Chondrocyte (in vitro differentiated cells): ENCODE measurements at regions not wholly inside any gene's neighbourhood (a gene's known extent, or its start where the extent isn't known, plus 50 kb on each side); places are given as distances from the start of the nearest gene placed in this dataset.

Experiments
- DNase-seq: peaks from one replicate; pipeline ENCODE4 v3.0.0; 2021; ENCODE audit warnings: mixed read lengths, low spot score
- H3K27ac Mint-ChIP-seq: one replicate; pipeline ENCODE4 v1.8.0; 2021; ENCODE audit warnings: mild to moderate bottlenecking, moderate library complexity, mixed read lengths; ENCODE audit not compliant: unreplicated experiment
- H3K27me3 Mint-ChIP-seq: 2 replicates; pipeline ENCODE4 v1.8.0; 2021; ENCODE audit warnings: low read depth, mixed read lengths
- H3K36me3 Mint-ChIP-seq: 2 replicates; pipeline ENCODE4 v1.8.0; 2021; ENCODE audit warnings: low read depth, mixed read lengths
- H3K4me1 Mint-ChIP-seq: 2 replicates; pipeline ENCODE4 v1.8.0; 2021; ENCODE audit warnings: low read depth, mild to moderate bottlenecking, mixed read lengths
- H3K4me3 Mint-ChIP-seq: one replicate; pipeline ENCODE4 v1.8.0; 2021; ENCODE audit warnings: mild to moderate bottlenecking, moderate library complexity, mixed read lengths; ENCODE audit not compliant: unreplicated experiment
- H3K9me3 Mint-ChIP-seq: 2 replicates; pipeline ENCODE4 v1.8.0; 2021; ENCODE audit warnings: low read depth, mixed read lengths
- CTCF ChIP-seq: fragments of 200-600 bp; sonication (generic); IDR thresholded peaks from 2 replicates; pipeline ENCODE4 v1.5.0; 2021; ENCODE audit warnings: antibody characterized with exemption, mild to moderate bottlenecking, moderate library complexity

- Mint-ChIP-seq H3K4me1 (no peaks in the 10 kb centered on the region), H3K4me3 (no peak overlapping the region), H3K9me3 (peaks cover 11% of the 10 kb centered on the region), H3K36me3 (peaks cover 3% of the 10 kb centered on the region), H3K27me3 (no peaks in the 10 kb centered on the region), H3K27ac (no peak overlapping the region)
- no peak for DNase-seq
- TF ChIP-seq CTCF: no peak
Measured at GRCh38 chr13:89490661-89491060, 1819.5 kb downstream of the SLITRK5 start.

DNA sequence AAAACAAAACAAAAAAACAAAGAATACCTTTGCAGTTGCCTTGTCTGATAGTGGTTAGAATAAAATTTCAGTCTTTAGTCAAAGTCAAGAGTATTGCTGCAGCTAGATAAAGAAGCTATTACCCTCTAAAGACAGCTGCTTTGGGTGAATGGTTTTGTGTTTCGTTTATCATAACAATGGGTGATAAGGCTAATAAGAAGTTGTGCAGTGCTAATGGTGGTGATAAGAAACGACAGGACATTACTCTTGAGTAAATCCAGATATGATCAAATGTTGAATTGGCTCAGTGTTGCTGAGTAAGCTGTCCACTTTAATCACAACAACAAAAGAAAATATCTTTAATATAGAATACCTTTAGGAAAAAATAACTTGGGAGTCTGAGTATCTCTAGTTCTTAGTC lies 1825.3 kb downstream of the SLITRK5 start:
- no peak overlapping the region for H3K4me3 Mint-ChIP-seq
- H3K4me1 Mint-ChIP-seq: no peaks in the 10 kb centered on the region
- H3K27me3 Mint-ChIP-seq: no peaks in the 10 kb centered on the region
- no peak overlapping the region for H3K27ac Mint-ChIP-seq
- TF ChIP-seq CTCF: no peak
- H3K36me3 Mint-ChIP-seq: peaks cover 4% of the 10 kb centered on the region
- DNase-seq: no peak
- H3K9me3 Mint-ChIP-seq: peaks cover 9% of the 10 kb centered on the region

- no peak for TF ChIP-seq CTCF
- Mint-ChIP-seq H3K36me3 (peaks cover 4% of the 10 kb centered on the region), H3K4me3 (no peak overlapping the region), H3K27ac (no peak overlapping the region), H3K9me3 (peaks cover 5% of the 10 kb centered on the region), H3K4me1 (no peaks in the 10 kb centered on the region), H3K27me3 (no peaks in the 10 kb centered on the region)
- DNase-seq: no peak
Measured at GRCh38 chr13:89497658-89498057, 1826.5 kb downstream of the SLITRK5 start.

- DNase-seq: no peak
- H3K4me1 Mint-ChIP-seq: no peaks in the 10 kb centered on the region
- no peaks in the 10 kb centered on the region for H3K9me3 Mint-ChIP-seq
- H3K4me3 Mint-ChIP-seq: no peak overlapping the region
- no peaks in the 10 kb centered on the region for H3K36me3 Mint-ChIP-seq
- no peaks in the 10 kb centered on the region for H3K27me3 Mint-ChIP-seq
- no peak for TF ChIP-seq CTCF
- H3K27ac Mint-ChIP-seq: no peak overlapping the region
Measured at GRCh38 chr13:89502286-89502685, 1831.1 kb downstream of the SLITRK5 start.

DNA sequence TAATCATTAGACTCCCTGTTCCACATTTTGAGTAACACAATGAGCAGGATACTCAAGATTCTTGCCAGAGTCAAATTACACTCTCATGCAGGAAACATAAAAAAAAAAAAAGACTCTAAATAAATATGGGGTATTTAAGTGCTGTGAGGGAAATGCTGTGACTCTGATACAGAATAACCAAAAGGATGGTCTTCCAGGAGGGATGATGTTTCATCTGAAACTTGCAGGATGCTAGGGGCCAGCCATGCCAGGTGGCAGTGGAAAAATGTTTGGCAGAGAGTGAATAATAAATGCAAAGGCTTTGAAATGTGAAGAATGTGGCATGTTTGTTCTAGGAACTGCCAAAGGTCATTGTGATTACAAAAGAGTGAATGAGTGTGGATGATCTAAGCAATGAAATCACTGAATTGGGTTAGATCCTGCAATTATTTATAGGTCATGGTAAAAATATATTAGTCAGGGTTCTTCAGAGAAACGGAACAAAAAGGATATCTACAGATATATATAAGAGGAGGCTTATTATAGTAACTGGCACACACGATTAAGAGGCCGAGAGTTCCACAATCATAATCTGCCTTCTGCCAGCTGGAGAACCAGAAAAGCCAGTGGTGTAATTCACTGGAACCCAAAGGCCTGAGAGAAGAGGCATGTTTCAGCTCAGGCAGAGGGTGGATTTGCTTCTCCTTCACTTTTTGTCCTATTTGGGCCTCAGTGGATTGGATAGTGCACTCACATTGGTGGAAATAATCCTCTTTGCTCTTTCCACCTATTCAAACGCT lies 1832.8 kb upstream of the MIR17HG start:
- Mint-ChIP-seq H3K27ac (no peak overlapping the region), H3K4me1 (peaks cover 9% of the 10 kb centered on the region), H3K27me3 (no peaks in the 10 kb centered on the region), H3K4me3 (no peak overlapping the region), H3K9me3 (peaks cover 5% of the 10 kb centered on the region), H3K36me3 (no peaks in the 10 kb centered on the region)
- no peak for DNase-seq
- TF ChIP-seq CTCF: no peak
